Chondrocyte (in vitro differentiated cells): ENCODE measurements at regions not wholly inside any gene's neighbourhood (a gene's known extent, or its start where the extent isn't known, plus 50 kb on each side); places are given as distances from the start of the nearest gene placed in this dataset.
A peak's percentile ranks its signal among the peaks of the same experiment; 100 is the strongest.

Experiments used
- DNase-seq: peaks from one replicate; pipeline ENCODE4 v3.0.0; 2021; ENCODE audit warnings: mixed read lengths, low spot score
- H3K27ac Mint-ChIP-seq: one replicate; pipeline ENCODE4 v1.8.0; 2021; ENCODE audit warnings: mild to moderate bottlenecking, moderate library complexity, mixed read lengths; ENCODE audit not compliant: unreplicated experiment
- H3K27me3 Mint-ChIP-seq: 2 replicates; pipeline ENCODE4 v1.8.0; 2021; ENCODE audit warnings: low read depth, mixed read lengths
- H3K36me3 Mint-ChIP-seq: 2 replicates; pipeline ENCODE4 v1.8.0; 2021; ENCODE audit warnings: low read depth, mixed read lengths
- H3K4me1 Mint-ChIP-seq: 2 replicates; pipeline ENCODE4 v1.8.0; 2021; ENCODE audit warnings: low read depth, mild to moderate bottlenecking, mixed read lengths
- H3K4me3 Mint-ChIP-seq: one replicate; pipeline ENCODE4 v1.8.0; 2021; ENCODE audit warnings: mild to moderate bottlenecking, moderate library complexity, mixed read lengths; ENCODE audit not compliant: unreplicated experiment
- H3K9me3 Mint-ChIP-seq: 2 replicates; pipeline ENCODE4 v1.8.0; 2021; ENCODE audit warnings: low read depth, mixed read lengths
- TF ChIP-seq, protein P1 (sequence below): fragments of 200-600 bp; sonication (generic); IDR thresholded peaks from 2 replicates; pipeline ENCODE4 v1.5.0; 2021; ENCODE audit warnings: antibody characterized with exemption, mild to moderate bottlenecking, moderate library complexity

DNA sequence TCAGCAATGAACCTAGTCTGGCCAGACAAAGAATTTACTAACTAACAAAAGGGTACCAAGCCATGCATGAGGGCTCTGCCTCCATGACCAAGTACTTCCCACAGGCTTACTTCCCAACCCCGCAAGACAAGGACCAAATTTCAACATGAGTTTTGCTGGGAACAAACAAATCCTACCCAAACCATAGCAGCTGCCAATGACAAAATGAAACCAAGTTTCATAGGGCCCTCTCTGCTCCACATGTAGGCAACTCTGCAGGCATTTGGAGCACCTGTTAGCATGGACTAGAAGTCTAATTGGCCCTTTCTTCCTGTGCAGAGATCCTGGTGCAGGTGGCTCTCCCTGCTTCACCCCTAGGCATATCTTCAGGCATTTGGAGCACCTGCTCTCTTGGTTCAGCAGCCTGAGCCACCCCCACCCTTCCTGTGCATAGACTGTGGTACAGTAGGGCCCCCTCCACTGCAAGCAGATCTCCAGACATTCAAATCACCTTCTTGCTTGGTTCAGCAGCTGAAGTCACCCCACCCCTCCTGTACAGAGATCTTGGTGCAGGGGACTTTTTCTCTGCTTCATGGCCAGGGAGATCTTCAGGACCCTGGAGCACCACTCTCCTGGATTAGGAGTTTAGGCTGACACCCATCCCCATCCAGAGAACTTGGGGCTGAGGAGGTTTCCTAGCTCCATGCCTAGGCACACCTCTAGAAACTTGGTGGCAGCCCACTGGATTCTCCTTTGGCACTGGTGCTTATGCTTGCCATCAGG is 308.7 kb downstream of the RPAP3 start:
- TF ChIP-seq, protein P1, sequence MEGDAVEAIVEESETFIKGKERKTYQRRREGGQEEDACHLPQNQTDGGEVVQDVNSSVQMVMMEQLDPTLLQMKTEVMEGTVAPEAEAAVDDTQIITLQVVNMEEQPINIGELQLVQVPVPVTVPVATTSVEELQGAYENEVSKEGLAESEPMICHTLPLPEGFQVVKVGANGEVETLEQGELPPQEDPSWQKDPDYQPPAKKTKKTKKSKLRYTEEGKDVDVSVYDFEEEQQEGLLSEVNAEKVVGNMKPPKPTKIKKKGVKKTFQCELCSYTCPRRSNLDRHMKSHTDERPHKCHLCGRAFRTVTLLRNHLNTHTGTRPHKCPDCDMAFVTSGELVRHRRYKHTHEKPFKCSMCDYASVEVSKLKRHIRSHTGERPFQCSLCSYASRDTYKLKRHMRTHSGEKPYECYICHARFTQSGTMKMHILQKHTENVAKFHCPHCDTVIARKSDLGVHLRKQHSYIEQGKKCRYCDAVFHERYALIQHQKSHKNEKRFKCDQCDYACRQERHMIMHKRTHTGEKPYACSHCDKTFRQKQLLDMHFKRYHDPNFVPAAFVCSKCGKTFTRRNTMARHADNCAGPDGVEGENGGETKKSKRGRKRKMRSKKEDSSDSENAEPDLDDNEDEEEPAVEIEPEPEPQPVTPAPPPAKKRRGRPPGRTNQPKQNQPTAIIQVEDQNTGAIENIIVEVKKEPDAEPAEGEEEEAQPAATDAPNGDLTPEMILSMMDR: no peak
- Mint-ChIP-seq H3K4me3 (no peak overlapping the region), H3K36me3 (peaks cover 4% of the 10 kb centered on the region), H3K27ac (no peak overlapping the region), H3K9me3 (peaks cover 21% of the 10 kb centered on the region), H3K27me3 (no peaks in the 10 kb centered on the region), H3K4me1 (peaks cover 43% of the 10 kb centered on the region)
- no peak for DNase-seq

DNA sequence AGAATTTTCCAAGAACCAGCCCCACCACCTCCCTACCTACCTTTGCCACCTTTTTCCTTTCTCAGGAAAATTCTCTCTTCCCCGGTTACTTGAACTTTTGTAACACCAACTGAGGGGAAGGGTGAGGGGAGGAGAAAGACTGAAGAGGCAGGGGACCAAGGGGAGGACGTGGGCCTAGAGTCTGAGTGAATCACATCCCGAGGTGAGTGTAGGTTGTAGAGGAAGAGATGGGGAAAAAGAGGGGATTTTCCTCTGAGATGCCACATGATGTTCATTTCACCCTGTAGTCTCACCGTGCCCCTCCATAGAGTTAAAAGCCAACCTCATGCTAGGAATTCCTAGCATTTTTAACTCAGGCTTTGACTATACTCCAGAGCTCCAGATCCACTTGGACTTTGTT is 311.8 kb downstream of the RPAP3 start:
- no peaks in the 10 kb centered on the region for H3K27me3 Mint-ChIP-seq
- H3K36me3 Mint-ChIP-seq: peaks cover 4% of the 10 kb centered on the region
- no peak overlapping the region for H3K4me3 Mint-ChIP-seq
- peaks cover 19% of the 10 kb centered on the region for H3K9me3 Mint-ChIP-seq
- TF ChIP-seq, protein P1: no peak
- peaks cover 39% of the 10 kb centered on the region for H3K4me1 Mint-ChIP-seq
- peak overlapping the region; percentile 49 for H3K27ac Mint-ChIP-seq
- DNase-seq: no peak

DNA sequence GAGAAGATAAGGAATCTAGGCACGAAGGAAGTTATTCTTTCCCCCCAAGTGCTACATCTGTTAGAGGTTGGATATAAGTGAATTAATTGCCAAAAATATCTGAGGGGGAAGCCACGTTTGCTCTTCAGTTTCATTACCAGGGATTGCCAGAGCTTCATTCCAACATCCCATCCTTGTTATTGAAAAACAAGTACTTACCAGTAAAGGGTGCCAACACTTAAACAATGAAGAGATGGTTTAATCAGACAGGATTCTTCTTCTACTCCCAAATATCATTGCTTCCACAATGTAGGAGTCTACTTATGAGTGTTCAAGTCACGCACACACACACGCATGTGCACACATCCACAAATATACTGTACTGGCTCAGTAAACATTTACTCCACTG is 312.4 kb downstream of the RPAP3 start:
- peaks cover 15% of the 10 kb centered on the region for H3K9me3 Mint-ChIP-seq
- peaks cover 39% of the 10 kb centered on the region for H3K4me1 Mint-ChIP-seq
- H3K4me3 Mint-ChIP-seq: no peak overlapping the region
- H3K36me3 Mint-ChIP-seq: peaks cover 4% of the 10 kb centered on the region
- TF ChIP-seq, protein P1: no peak
- DNase-seq: no peak
- H3K27ac Mint-ChIP-seq: peak overlapping the region; percentile 86
- H3K27me3 Mint-ChIP-seq: no peaks in the 10 kb centered on the region

DNA sequence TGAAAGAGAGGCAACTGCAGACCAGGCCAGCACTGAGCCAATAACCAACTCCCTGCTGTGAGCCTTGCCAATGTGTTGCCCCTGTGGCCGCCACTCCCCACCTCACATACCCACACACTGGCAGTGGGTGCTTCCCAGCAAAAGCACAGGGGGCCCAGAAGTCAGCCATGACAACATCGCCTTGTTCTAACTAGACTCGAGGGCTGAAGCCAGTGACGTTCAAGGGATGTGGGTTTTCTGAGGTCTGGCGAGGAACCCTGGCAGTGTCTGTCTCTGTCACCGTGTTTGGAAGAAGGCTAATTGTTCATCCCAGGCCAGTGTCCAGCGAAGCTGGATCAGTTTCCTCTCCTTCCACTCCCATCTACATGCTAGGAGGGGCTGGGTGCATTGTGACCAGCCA is 311.8 kb upstream of the AMIGO2 start:
- peaks cover 34% of the 10 kb centered on the region for H3K4me1 Mint-ChIP-seq
- no peak for DNase-seq
- no peak overlapping the region for H3K27ac Mint-ChIP-seq
- H3K9me3 Mint-ChIP-seq: peaks cover 2% of the 10 kb centered on the region
- H3K36me3 Mint-ChIP-seq: no peaks in the 10 kb centered on the region
- H3K4me3 Mint-ChIP-seq: no peak overlapping the region
- TF ChIP-seq, protein P1: no peak
- H3K27me3 Mint-ChIP-seq: no peaks in the 10 kb centered on the region

DNA sequence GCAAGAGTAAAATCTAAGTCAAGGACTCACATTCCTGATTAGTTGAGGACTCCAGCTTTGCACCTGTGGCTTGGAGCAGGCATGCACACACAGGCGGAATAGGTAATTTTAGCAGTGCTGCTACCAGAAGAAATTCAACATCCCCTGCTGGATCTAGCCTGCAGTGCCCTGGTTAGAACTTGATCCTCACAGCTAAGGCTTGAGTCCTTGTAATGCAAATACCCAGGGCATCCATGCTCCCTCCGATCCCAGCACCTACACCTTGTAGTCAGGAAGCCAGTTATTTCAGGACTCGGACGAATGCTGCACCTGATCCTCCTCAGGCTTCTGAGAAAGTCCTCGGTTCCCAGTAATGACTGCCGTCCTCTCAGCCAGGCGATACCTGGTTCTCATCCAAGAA is 309.0 kb upstream of the AMIGO2 start:
- DNase-seq: no peak
- TF ChIP-seq, protein P1: no peak
- Mint-ChIP-seq H3K27me3 (no peaks in the 10 kb centered on the region), H3K36me3 (no peaks in the 10 kb centered on the region), H3K27ac (no peak overlapping the region), H3K9me3 (no peaks in the 10 kb centered on the region), H3K4me3 (no peak overlapping the region), H3K4me1 (peaks cover 28% of the 10 kb centered on the region)
